NCI-H187 (cell line): ENCODE measurements at regions not wholly inside any gene's neighbourhood (a gene's known extent, or its start where the extent isn't known, plus 50 kb on each side); places are given as distances from the start of the nearest gene placed in this dataset.
"Not testable (repeated sequence)": the region's sequence is repeated elsewhere in the genome, so short reads cannot be mapped to it uniquely, and the experiment has no call there.

ENCODE experiments used
- DNase-seq, 2 experiments: peaks; one replicate each; lab custom pipeline; 2025; lab: John Stamatoyannopoulos, UW

DNA sequence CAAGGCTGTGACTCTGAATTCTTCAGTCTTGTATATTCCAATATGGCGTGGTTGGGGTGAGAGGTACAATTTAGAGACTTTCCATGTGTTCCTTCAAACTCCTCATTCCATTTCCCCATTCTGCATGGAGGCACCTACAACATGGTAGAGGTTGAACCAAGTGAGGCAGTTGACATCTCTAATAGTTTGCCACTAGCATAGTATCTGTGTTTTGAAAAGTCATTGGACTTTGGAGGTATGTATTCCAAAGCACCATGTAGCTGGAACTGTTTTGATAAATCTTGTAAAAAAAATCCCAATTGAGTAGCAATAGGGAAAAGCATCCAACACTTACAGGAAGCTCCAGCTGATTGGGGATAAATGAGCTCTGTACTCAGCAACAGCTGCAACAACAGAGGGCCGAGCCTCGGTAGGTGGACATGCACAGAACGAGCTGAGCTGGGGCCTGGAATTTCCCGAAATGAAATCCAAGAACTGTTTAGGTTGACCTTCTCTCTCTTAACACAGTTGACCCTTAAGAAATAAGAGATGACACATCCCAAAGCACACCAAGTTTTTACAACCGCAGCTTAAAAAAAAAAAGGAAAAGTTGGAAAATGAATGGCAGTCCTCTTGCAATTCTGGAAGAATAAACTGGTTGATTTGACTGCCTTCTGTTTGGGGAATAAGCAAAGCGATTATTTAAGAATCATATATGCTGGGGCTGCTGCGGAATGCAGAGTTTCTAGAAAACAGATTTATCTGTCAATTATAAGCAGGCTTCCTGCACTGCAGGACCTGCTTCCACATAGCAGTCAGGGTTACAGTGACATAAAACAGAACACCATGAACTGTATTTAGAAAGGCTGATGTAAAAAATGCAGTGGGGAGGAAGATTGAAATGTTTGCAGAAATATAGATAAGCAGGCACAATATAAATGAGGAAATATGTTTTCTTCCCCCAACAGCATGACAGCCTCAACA is 194.6 kb upstream of the KRR1 start:
- no peak for DNase-seq

DNA sequence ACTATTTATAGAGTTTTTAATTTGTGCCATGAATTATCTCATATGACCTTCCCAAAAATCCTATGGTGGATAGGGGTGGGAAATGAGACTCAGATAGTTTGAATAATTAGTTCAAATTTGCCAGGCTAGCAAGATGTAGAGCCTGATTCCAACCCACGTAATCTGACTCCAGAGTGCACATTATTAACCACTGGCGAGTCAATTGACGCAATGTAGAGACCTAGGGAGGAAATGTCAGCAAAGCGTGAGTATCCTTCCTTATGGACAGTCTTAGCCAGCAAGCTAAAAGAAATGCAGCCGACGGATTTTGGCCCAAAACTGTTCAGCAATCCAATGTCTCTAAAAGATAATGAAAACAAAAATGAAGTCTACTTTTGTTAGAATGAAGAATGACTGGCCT is 193.3 kb upstream of the KRR1 start:
- no peak for DNase-seq

DNA sequence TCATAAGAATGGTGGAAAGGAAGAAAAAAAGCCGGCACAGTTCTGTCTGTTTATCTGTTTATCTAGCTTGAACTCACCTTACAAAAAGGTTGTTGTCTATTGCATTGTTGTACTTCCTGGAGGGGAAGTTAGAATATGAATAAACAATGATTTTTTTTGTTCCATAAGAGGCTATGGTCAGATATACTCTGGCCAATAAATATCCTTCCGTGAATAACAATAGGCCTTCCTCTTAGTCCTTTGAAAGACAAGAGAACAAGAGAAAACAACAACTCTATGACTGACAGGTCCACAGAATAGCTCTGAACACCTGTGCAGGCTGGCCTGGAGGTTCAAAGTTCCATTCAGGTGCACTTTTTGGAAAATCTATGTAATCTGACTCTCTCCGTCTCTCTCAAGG is 192.8 kb upstream of the KRR1 start:
- DNase-seq, result no peak

DNA sequence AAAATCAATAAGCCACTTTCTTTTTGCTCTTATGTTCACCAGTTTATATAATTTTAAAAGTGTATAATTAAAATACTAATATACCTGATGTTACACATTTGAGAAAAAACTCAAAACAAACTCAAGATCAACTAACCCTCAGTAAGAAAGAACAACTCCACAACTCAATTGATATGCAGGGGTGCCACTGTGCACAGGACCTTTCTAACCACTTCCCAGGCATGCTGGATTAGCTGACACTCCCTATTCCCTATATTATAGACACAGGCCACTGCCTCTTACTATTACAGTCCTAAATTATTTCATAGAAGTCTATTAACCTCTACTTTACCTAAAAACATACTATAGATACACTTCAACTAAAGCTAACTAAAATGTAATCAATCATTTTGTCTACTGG is 191.7 kb upstream of the KRR1 start:
- no peak for DNase-seq

DNA sequence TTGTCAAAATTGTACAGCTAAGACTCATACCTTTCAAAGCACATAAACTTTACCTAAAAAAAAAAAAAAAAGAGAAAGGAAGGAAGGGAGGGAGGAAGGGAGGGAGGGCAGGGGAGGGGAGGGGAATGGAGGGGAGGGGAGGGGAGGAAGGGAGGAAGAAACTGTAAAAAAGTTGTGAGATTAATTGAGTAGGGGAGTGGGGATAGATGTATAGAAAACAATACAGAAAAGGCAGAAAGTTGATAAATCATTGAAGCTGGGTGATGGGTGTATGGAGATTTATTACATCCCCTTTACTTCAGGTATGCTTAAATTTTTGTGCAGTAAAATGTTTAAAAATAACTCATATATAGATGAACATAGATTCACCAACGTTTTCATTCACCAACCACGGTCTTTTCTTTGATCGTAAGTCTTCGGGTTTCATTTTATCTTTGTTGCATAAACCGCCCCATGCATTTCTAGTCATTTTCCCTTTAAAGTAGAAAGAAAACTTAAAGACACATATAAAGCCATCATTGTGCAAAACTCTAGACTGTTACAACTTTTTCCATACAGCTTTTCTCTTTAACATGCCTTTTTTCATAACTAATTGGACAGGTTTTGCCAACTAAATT is 191.2 kb upstream of the KRR1 start:
- DNase-seq, result no peak

DNA sequence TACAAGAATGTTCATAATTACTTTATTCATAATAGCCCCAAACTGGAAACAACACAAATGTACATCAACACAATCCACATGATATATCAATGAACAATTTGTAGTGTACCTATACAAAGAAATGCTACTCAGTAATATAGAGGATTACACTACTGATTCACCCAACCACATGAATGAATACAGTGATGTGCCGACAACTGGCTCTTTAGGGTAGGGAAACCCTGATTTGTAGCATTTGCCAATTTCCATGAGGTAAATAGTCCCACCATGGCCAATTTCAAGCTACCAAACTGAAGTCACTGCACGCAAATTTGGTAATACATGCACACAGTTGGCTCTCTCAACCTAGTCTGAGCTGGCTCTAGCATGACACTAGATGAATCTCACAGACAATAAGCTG is 190.4 kb upstream of the KRR1 start:
- no peak for DNase-seq

DNA sequence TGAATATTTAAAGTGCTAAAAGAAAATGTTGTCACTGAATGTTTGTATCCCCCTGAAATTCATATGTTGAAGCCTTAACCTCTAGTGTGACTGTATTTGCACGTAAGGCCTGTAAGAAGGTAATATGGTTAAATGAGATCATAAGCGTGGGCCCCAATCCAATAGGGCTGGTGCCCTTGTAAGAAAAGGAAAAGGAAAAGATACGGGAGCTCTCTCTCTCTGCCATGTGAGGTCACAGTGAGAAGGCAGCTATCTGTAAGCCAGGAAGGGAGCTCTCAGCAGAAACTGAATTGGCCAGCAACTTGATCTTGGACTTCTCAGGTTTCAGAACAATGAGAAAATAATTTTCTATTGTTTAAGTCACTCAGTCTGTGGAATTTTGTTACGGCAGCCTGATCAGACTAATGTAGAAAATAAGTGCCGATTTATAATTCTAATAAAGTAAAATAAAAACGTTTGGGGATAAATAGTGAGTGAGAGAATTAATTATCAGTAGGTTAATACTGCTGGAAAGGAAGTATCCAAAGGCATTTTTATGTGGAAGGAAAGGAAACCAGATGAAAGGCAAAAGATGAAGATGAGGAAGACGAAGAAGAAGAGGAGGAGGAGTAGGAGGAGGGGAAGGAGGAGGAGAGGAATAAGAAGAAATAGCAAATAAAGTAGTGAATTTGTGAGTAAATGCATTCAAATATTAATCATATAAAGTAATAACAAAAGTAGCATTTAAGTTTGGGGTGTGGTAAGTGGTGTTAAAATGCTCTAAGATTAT is 188.5 kb upstream of the KRR1 start:
- DNase-seq, result no peak

DNA sequence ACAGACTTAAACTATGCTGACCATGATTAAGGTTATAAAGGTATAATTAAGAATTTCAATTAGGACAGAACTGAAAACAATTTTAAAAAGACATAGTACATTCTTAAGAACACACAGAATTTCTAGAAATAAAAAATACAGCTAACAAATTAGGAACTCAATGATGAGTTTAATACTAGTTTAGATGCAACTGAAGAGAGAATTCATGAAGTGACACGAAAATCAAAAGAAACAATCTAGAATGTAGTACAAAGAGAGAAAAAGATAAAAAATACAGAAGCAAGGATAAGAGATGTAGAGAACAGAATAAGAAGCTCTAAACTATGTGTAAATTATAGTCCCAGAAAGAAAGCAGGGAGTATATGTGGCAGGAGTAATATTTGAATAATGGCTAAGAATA is 187.8 kb upstream of the KRR1 start:
- no peak for DNase-seq

DNA sequence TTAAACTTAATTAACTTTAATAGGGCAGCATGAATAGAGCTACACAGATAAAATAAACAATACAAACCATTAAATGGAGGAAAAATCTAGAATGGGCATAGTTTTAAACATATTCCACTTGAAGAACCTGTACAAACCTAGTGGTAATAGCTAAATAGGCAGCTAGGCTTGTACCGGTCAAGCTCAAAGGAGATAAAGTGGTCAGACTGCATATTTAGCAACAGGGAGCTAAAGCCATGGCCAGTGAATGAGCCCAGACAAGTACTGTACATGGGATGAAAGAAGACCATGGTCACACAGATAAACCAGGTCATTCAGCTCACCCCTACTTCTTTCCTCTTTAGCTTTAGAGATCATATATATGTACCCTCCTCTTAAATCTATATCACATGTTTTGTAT is 186.6 kb upstream of the KRR1 start:
- DNase-seq, result no peak

DNA sequence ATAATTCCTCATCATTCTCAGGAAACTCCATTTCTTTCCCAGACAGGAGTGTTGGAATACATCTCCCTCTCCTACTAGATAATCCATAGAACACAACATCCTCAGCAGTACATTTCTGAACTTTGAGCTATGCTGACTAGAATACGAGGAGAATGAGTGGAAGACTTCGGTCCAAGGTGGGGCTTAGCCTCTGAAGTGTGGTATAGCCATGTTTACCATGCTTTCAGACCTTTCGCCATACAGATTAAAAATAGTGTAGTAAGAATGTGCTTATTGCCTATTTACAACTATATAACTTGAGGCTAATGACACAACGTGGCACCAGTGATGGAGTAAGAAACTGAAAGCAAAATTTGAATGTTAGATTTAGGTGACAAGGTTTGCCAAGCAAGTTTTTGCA is 184.5 kb upstream of the KRR1 start:
- no peak for DNase-seq

DNA sequence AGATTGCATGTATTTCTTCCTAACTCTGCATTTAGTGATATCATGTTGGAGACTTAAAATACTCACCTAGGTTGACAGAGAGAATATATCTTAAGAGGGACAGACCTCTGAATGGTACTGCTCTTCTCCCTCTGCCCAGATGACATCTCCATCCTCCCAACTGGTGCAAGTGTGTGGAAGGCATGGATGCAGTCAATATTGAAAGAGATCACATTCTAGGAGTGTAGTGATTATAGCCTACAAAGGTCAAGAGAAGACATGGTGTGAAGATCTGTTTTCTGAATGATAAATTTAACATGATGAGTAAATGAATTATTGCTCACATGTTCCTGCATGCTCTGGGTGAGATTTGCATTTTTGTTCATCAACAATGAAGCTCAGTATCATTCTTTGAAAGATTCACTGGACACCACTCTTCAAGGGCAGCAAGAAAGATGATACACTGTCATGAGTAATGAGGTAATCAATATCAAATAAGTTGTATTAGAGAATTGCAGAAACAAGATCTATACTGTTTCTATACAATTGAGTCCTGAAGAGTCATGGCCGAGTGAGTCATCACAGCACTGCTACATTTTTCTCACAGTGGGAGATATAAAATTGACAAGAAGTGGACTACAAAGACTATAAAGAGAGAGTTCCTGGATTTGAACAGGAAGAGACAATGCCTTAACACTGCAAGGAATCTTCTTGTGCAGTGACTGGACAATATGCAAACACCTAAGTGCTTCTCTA is 183.3 kb upstream of the KRR1 start:
- no peak for DNase-seq

DNA sequence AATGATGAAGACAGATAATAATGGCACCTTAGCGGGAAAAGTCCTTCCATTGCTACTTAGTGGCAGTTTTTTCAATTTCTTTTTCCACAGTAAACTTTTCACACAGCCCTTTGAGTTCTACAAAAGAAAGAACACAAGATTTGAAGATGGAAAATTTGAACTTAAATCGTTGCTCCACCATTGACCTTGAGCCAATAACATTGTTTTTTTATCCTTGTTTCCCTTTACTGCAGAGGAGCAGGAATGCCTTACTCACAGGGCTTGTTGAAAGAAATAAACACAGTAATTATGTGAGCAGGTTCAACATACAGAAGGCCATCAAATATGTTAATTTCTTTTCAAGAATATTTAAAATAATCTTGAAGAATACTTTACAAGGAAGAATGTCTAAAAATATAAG is 181.5 kb upstream of the KRR1 start:
- DNase-seq, result no peak

DNA sequence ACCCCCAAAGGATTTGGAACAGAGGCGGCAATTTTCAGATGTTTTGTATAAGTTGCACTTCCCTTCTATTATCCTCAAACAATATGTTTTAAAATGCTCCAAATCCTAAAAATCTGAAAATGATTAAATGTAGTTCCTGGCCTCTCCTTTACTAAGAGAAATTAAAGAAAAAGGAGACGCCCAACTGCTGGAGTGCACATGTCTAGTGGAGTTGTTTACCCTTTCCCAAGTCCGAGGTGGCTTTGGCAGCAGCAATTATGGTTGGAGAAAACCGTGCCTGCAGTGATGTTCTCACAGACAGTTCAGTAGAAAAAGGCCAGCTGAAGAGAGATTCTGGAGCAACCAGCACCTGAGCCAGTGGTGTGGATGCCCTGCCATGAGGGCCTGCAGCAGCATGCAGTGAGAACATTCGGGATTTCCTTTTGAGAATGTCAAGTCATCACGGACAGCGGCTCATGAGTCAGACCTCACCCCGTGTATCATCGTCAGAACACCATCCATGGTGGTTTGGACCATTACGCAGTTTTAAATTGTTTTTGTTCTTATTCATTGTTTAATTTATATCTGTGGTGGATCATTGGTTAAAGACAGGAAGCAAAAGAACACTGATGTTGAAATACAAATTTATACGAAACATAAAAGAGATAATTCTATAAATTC is 179.0 kb upstream of the KRR1 start:
- no peak for DNase-seq

DNA sequence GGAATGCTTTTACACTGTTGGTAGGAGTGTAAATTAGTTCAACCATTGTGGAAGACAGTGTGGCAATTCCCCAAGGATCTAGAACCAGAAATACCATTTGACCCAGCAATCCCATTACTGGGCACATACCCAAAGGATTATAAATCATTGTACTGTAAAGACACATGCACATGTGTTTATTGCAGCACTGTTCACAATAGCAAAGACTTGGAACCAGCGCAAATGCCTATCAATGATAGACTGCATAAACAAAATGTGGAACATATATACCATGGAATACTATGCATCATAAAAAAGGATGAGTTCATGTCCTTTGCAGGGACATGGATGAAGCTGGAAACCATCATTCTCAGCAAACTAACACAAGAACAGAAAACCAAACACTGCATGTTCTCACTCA is 174.8 kb upstream of the KRR1 start:
- not testable (repeated sequence) for DNase-seq

DNA sequence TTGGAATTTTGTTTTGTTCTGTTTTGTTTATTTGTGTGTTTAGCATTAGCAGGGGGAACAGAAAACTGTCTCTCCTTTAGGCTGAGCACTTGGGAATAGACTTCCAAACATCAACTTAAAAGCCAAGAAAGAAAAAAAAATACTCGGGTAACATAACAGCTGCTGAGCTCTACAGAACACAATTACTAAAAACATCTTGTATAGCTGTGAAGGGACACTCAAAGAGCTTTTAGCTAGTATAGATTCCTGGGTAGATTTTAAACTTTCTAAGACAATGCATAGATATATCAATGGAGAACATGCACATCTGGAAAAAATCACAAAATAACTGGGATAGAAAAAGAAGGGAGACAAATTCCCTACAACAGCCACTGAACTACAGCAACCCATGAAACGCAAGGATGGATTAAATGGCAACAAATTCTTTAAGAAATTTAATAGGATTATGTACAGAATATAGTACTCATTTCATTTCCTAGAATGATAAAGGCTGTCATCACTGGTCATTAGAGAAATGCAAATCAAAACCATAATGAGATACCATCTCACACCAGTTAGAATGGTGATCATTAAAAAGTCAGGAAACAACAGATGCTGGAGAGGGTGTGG is 174.3 kb upstream of the KRR1 start:
- DNase-seq, result no peak

DNA sequence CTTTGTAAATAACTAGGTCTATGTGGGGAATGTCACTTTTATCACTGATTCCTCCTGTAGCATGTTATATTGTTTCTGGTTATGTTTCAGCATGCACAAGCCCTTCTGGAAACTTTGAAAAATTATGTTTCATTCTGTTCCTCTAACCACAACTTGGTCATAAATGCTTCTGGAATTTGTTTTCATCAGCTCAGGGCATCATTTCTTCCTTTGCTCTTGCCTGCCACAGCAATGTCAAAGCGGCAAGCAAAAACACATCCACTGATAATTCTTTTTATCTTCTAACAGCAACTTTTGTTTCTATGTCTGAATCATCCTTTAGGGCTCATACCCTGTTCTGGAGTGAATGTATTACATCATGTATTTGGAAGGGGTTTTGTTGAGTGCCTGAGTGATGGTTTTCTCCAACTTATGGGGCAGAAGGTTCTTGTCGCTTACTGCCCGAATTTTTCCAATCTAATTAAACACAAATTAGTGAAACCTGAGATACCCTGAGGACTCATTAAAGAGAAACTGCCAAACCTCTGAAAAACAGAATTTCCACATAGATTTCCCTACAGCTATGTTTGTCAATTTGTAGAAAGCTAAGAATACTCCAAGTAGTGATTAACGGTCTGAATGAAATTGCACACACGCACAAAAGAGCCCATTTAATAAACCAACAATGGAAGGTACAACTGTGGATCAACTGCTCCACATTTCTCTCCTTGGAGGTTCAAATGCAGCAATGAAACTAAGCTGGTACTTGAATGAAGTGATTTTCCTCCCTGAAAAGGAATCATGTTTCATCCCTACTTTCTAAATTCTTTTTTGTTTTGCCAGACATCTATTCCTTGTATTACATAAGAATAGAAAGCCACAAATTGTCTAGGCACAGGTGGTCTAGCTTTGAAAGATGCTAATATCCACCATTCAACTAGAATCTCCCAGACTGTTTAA is 173.5 kb upstream of the KRR1 start:
- no peak for DNase-seq

DNA sequence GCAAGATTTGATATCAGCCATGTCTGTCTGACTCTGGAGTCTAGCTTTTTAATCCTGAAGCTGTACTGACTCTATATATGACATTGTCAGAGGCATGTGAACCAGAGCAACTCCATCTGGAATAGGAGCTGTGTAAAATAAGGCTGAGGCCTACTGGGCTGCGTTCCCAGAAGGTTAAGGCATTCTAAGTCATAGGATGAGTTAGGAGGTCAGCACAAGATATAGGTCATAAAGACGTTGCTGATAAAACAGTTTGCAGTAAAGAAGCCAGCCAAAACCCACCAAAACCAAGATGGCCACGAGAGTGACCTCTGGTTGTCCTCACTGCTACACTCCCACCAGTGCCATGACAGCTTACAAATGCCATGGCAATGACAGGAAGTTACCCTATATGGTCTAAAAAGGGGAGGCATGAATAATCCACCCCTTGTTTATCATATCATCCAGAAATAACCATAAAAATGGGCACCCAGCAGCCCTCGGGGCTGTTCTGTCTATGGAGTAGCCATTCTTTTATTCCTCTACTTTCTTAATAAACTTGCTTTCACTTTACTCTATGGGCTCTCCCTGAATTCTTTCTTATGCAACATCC is 172.7 kb upstream of the KRR1 start:
- not testable (repeated sequence) for DNase-seq

DNA sequence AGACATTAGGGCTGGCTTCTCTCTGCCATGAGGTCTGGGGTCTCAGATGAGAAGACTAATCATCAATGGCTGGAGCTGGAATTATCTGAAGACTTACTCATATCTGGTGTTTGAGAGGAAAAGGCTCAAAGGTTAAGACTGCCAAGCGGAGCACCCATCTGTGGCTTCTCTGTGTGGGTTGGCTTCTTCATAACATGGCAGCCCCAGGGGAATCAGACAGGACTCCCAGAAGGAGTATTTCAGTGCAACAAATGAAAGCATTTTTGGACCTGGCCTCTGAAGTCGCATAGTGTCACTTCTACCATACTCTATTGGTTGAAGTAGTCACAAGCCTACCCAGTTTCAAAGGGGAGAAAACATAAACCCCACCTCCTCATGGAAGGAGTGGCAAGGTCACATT is 171.8 kb upstream of the KRR1 start:
- DNase-seq, result no peak

DNA sequence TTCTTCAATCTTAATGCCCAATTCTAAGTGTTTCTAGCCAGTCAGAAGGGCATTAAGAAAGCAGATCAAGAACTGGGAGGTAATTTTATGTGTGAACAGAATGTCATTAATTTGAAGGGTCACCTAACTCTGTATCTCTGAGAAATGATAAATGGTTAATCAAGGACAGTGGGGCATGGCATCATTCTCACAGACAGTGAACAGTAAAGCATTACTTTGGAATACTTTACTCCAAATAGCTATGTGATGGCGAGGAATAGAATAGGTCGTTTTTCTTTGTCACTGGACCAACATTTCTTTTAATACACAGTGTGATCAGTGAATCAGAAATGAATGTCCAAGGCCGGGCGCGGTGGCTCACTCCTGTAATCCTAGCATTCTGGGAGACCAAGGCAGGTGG is 166.1 kb upstream of the KRR1 start:
- DNase-seq, result no peak

DNA sequence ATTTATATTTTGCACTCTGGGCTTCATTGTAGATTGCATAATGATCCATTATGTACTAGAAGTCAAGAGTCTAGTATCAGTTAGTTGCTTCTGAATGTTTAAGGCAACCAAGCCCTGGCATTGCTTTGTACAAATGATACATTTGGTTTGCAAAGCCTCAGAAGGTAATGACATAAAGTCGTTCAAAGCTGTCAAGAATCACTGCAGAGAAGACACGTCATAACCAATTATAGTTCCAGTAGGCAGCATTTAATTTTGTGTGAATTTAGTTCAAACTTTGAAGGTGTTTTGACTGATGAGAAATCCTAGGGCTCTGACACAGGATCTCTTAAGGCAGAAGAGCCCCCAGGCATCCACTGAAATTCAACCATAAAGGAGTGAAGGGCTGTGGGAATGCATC is 163.0 kb upstream of the KRR1 start:
- DNase-seq, result no peak
